MCF 10A (cell line): ENCODE measurements at regions not wholly inside any gene's neighbourhood (a gene's known extent, or its start where the extent isn't known, plus 50 kb on each side); places are given as distances from the start of the nearest gene placed in this dataset.

Experiments used
- BruUV-seq: library from RNA; stranded (reverse); fragments of 400-500 nt; replicated peaks from 2 replicates; lab custom pipeline; 2021; lab: Mats Ljungman, UMichigan
- CTCF ChIA-PET: fragments of 300-600 bp; sonication (Branson Sonifier 250); formaldehyde crosslinking; extraction: SDS; loops from one replicate; lab custom pipeline; 2021; ENCODE audit warnings: antibody characterized with exemption, inconsistent platforms; lab: Yijun Ruan, JAX
- POLR2A ChIA-PET: fragments of 300-600, 350-650 bp; sonication (Branson Sonifier 250); formaldehyde crosslinking; extraction: SDS; loops from one replicate; lab custom pipeline; 2020; ENCODE audit warnings: antibody characterized with exemption, inconsistent platforms; lab: Yijun Ruan, JAX
- DNase-seq: peaks from one replicate; pipeline ENCODE4 v3.0.0-alpha.2; 2018; ENCODE audit not compliant: unreplicated experiment
- H3K27ac Mint-ChIP-seq: one replicate; pipeline ENCODE4 v1.8.0; 2022; ENCODE audit warnings: mild to moderate bottlenecking, low read depth, mixed read lengths; ENCODE audit not compliant: unreplicated experiment
- H3K27me3 Mint-ChIP-seq: one replicate; pipeline ENCODE4 v1.8.0; 2022; ENCODE audit warnings: mixed read lengths; ENCODE audit not compliant: insufficient read depth, unreplicated experiment
- H3K36me3 Mint-ChIP-seq: one replicate; pipeline ENCODE4 v1.8.0; 2022; ENCODE audit warnings: mild to moderate bottlenecking, moderate library complexity, mixed read lengths; ENCODE audit not compliant: insufficient read depth, unreplicated experiment
- H3K4me1 Mint-ChIP-seq: one replicate; pipeline ENCODE4 v1.8.0; 2022; ENCODE audit warnings: mixed read lengths; ENCODE audit not compliant: insufficient read depth, unreplicated experiment
- H3K4me3 Mint-ChIP-seq: one replicate; pipeline ENCODE4 v1.8.0; 2022; ENCODE audit warnings: mild to moderate bottlenecking, moderate library complexity, mixed read lengths; ENCODE audit not compliant: unreplicated experiment
- H3K9me3 Mint-ChIP-seq: one replicate; pipeline ENCODE4 v1.8.0; 2022; ENCODE audit warnings: mixed read lengths; ENCODE audit not compliant: unreplicated experiment
- CTCF ChIP-seq: fragments of 200-600 bp; IDR thresholded peaks from one replicate; pipeline ENCODE4 v1.8.0; 2022; ENCODE audit warnings: antibody characterized with exemption, mild to moderate bottlenecking; ENCODE audit not compliant: unreplicated experiment
- intact Hi-C: fragments of 100-400 bp; cut with micrococcal nuclease; formaldehyde crosslinking; loops from 2 replicates; pipeline ENCODE4 v1.14.1; 2022

- intact Hi-C loops, result no loop called here
- H3K9me3 Mint-ChIP-seq, result peaks cover 13% of the 10 kb centered on the region
- no peaks in the 10 kb centered on the region for H3K36me3 Mint-ChIP-seq
- ChIA-PET CTCF (interaction anchor here (0.6 kb wide), 1 partner anchor 487 kb away, joined by 3 read pairs; no protein-coding TSS in a partner anchor), POLR2A (no interaction called here)
- H3K27ac Mint-ChIP-seq, result no peak overlapping the region
- no TSS peak for BruUV-seq
- DNase-seq, result peak; percentile 43
- H3K4me3 Mint-ChIP-seq, result no peak overlapping the region
- no peak for TF ChIP-seq CTCF
- H3K4me1 Mint-ChIP-seq, result peaks cover 14% of the 10 kb centered on the region
- no peaks in the 10 kb centered on the region for H3K27me3 Mint-ChIP-seq
These were observed 229.6 kb downstream of the BCAT1 start for GRCh38 chr12:24719293-24719721.

GRCh38 chr12:24718617-24719016 lies 230.3 kb downstream of the BCAT1 start:
- intact Hi-C loops, result no loop called here
- no peaks in the 10 kb centered on the region for H3K27me3 Mint-ChIP-seq
- H3K27ac Mint-ChIP-seq, result no peak overlapping the region

GRCh38 chr12:24714237-24714636 lies 234.7 kb downstream of the BCAT1 start:
- Mint-ChIP-seq H3K27ac (no peak overlapping the region), H3K4me1 (peaks cover 7% of the 10 kb centered on the region), H3K9me3 (no peaks in the 10 kb centered on the region), H3K36me3 (no peaks in the 10 kb centered on the region), H3K4me3 (no peak overlapping the region), H3K27me3 (no peaks in the 10 kb centered on the region)
- ChIA-PET CTCF (no interaction called here), POLR2A (no interaction called here)
- BruUV-seq, result no TSS peak
- no peak for DNase-seq
- intact Hi-C loops, result no loop called here
- TF ChIP-seq CTCF, result no peak

More at GRCh38 chr12:24718617-24719016, 230.3 kb downstream of the BCAT1 start:
- BruUV-seq, result no TSS peak
- ChIA-PET POLR2A (no interaction called here), CTCF (interaction anchor here (0.8 kb wide), 1 partner anchor 301 kb away, joined by 3 read pairs; no protein-coding TSS in a partner anchor)
- no peak overlapping the region for H3K4me3 Mint-ChIP-seq
- DNase-seq, result no peak
- peaks cover 14% of the 10 kb centered on the region for H3K4me1 Mint-ChIP-seq
- no peaks in the 10 kb centered on the region for H3K36me3 Mint-ChIP-seq
- no peak for TF ChIP-seq CTCF
- peaks cover 13% of the 10 kb centered on the region for H3K9me3 Mint-ChIP-seq

- H3K27ac Mint-ChIP-seq, result no peak overlapping the region
- no TSS peak for BruUV-seq
- no peak for DNase-seq
- H3K9me3 Mint-ChIP-seq, result no peaks in the 10 kb centered on the region
- H3K4me3 Mint-ChIP-seq, result no peak overlapping the region
- H3K36me3 Mint-ChIP-seq, result no peaks in the 10 kb centered on the region
- no peak for TF ChIP-seq CTCF
- CTCF ChIA-PET, result no interaction called here
- POLR2A ChIA-PET, result no interaction called here
- no peaks in the 10 kb centered on the region for H3K4me1 Mint-ChIP-seq
- intact Hi-C loops, result no loop called here
- H3K27me3 Mint-ChIP-seq, result no peaks in the 10 kb centered on the region
These were observed 237.6 kb downstream of the BCAT1 start for GRCh38 chr12:24711056-24712008.
